SK-N-SH (cell line): ENCODE measurements at regions not wholly inside any gene's neighbourhood (a gene's known extent, or its start where the extent isn't known, plus 50 kb on each side); places are given as distances from the start of the nearest gene placed in this dataset.

Experiments
- CTCF ChIP-seq: fragments of 200-600 bp; sonication (generic); IDR thresholded peaks from 2 replicates; pipeline ENCODE4 v1.6.1; 2017; ENCODE audit warnings: antibody characterized with exemption, mild to moderate bottlenecking, moderate library complexity
- EP300 ChIP-seq, 2 experiments: IDR thresholded peaks; 2 replicates each; pipeline versions ENCODE4 v1.4.0 to v1.6.1; 2012; ENCODE audit warnings: borderline replicate concordance in 1 of 2, low read depth in 1 of 2, low read length in 1 of 2
- EZH2phosphoT487 ChIP-seq: fragments of 200-600 bp; sonication (generic); IDR thresholded peaks from 2 replicates; pipeline ENCODE4 v1.6.1; 2017; ENCODE audit warnings: low read depth, mixed run types, mild to moderate bottlenecking, antibody characterized with exemption, moderate library complexity, borderline replicate concordance
- FOXM1 ChIP-seq: IDR thresholded peaks from 2 replicates; pipeline ENCODE4 v1.4.0; 2012; ENCODE audit warnings: low read depth, mild to moderate bottlenecking
- JUND ChIP-seq: IDR thresholded peaks from 2 replicates; pipeline ENCODE4 v1.4.0; 2012
- MAX ChIP-seq: IDR thresholded peaks from 2 replicates; pipeline ENCODE4 v1.4.0; 2012; ENCODE audit warnings: low read depth
- PBX3 ChIP-seq: IDR thresholded peaks from 2 replicates; pipeline ENCODE4; 2012
- POLR2AphosphoS5 ChIP-seq: IDR thresholded peaks from 2 replicates; pipeline ENCODE4 v1.6.1; 2012; ENCODE audit warnings: low read depth, low read length
- REST ChIP-seq: IDR thresholded peaks from 2 replicates; pipeline ENCODE4 v1.6.1; 2012; ENCODE audit warnings: mild to moderate bottlenecking, low read depth, low read length, moderate library complexity
- ZBTB33 ChIP-seq: IDR thresholded peaks from 2 replicates; pipeline ENCODE4 v1.4.0; 2012; ENCODE audit warnings: low read depth, borderline replicate concordance

- TF ChIP-seq JUND (no peak), CTCF (no peak), EP300 (IDR thresholded peaks at IDR 0.05; ENCODE audit: borderline replicate concordance in 1 of 2, low read depth in 1 of 2, low read length in 1 of 2) (no peak), MAX (no peak), PBX3 (no peak), ZBTB33 (no peak), POLR2AphosphoS5 (no peak), FOXM1 (no peak), REST (no peak), EZH2phosphoT487 (no peak)
These were observed 53.4 kb upstream of the PCDH15 start for GRCh38 chr10:54854389-54854788.
